Skeletal muscle satellite cell (primary cell): ENCODE measurements at regions not wholly inside any gene's neighbourhood (a gene's known extent, or its start where the extent isn't known, plus 50 kb on each side); places are given as distances from the start of the nearest gene placed in this dataset.

Source experiments
- H3K27me3 ChIP-seq: 2 replicates; pipeline ENCODE4 v1.7.0; 2013; ENCODE audit warnings: low read length; ENCODE audit not compliant: control insufficient read depth, insufficient read depth
- H3K36me3 ChIP-seq: 2 replicates; pipeline ENCODE4 v1.7.0; 2013; ENCODE audit warnings: mild to moderate bottlenecking, control low read depth, low read length; ENCODE audit not compliant: insufficient read depth
- H3K4me1 ChIP-seq: 2 replicates; pipeline ENCODE4 v1.7.0; 2013; ENCODE audit warnings: low read length; ENCODE audit not compliant: control insufficient read depth, insufficient read depth
- H3K4me2 ChIP-seq: 2 replicates; pipeline ENCODE4 v1.7.0; 2013; ENCODE audit warnings: mild to moderate bottlenecking, low read length
- H3K4me3 ChIP-seq: 2 replicates; pipeline ENCODE4 v1.7.0; 2013; ENCODE audit warnings: low read length
- H3K9ac ChIP-seq: 2 replicates; pipeline ENCODE4 v1.7.0; 2013; ENCODE audit warnings: mild to moderate bottlenecking, low read depth, low read length, moderate library complexity
- H3K9me3 ChIP-seq: replicated peaks from 2 replicates; pipeline ENCODE4 v1.7.0; 2013; ENCODE audit warnings: mild to moderate bottlenecking, control low read depth, low read length

DNA sequence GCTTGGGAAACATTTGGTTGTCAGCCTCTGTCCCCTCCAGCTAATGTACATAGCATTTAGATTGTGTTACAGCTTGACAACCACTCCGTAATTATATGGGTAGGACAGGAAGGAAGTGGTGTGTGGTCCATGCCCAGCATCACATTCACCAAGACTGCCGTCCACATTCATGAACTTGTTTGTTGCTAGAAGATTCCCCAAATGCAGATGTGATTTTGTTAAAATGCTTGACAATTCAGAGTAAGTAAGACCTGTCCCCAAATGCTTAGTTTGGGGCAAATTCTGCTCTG is 1482.7 kb downstream of the TBC1D22A start:
- Histone ChIP-seq H3K4me2 (no peak overlapping the region), H3K4me3 (no peak overlapping the region), H3K4me1 (no peaks in the 10 kb centered on the region), H3K36me3 (no peaks in the 10 kb centered on the region), H3K9ac (no peak overlapping the region), H3K27me3 (no peaks in the 10 kb centered on the region), H3K9me3 (peaks cover 23% of the 10 kb centered on the region)

DNA sequence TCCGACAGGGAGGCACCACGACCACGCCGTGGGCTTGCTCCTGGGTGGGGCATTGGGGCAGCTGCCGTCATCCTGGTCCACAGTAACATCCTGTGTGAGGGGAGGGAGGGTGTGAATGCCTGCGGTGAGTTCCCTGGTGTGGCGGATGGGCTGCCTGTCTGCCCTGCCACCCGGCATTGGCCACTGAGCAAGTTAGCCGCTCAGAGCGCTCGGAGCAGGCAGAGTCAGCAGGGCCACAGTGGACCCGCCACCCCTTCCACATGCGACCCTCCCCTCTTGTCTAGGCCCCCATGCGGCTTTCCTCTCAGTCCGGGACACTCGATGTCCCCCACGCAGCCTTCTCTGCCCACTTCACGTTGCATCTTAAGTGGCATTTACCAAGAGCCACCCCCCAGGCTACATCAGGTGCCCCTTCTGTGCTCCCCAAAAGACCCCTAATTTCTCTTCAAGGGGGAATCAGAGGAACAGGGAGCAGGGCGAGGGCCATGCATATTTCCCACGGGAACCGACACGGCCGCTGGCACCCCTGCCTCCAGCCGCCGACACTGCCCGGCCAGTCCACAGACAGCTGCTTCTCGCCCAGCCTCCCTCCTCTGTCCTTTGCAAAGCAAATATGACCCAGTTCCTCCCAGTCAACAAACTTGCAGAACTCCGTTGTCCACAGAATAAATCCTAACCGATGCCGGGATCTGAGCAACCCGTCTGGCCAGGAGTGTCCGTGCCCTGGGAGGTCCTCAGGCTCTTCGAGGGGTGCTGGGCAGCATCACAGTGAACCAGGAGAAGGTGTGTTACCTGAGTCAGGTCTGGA is 1482.1 kb downstream of the TBC1D22A start:
- no peaks in the 10 kb centered on the region for H3K27me3 ChIP-seq
- H3K9me3 ChIP-seq, result peaks cover 23% of the 10 kb centered on the region
- H3K4me3 ChIP-seq, result no peak overlapping the region

DNA sequence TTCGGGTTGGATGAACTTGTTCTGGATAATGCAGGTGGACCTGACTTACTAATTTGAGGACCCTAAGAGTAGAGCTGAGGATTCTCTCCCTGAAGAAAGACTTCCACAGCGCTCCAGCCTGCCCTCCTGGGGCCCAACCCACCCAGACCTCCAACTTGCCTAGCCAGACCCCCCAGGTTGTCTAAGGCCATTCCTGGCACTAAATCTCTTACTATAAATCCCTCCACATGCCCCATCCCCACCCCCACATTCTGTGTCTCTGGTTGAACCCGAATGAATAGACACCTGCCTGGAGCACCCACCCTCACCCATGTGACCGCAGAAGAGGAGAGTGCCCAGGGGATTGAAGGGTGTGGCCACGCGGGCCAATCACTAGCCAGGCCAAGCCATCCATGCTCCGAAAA is 1480.0 kb downstream of the TBC1D22A start:
- no peak overlapping the region for H3K9ac ChIP-seq
- no peak overlapping the region for H3K4me3 ChIP-seq
- no peaks in the 10 kb centered on the region for H3K36me3 ChIP-seq
- no peak overlapping the region for H3K4me2 ChIP-seq
- H3K9me3 ChIP-seq, result peaks cover 23% of the 10 kb centered on the region
- H3K27me3 ChIP-seq, result no peaks in the 10 kb centered on the region
- H3K4me1 ChIP-seq, result no peaks in the 10 kb centered on the region

More for the DNA sequence above, 1482.1 kb downstream of the TBC1D22A start:
- Histone ChIP-seq H3K36me3 (no peaks in the 10 kb centered on the region), H3K9ac (no peak overlapping the region), H3K4me1 (no peaks in the 10 kb centered on the region), H3K4me2 (no peak overlapping the region)

DNA sequence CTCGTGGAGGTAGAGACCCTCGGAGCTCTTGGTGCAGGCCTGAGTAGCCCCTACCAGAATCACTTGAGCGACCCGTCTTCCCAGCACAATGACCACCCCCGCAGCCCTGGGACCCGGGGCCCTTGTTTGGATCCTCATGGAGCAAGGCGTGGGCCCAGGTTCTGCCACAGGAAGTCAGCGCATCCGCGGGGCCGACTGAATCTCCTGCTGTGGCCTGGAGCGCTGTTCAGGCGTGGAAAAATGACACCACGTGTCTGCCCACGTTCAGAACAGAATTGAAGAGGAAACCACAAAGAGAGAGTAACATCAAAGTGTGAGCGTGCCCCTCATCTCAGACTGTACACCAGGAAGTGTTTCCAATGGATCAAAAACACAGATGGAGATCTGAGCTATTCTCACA is 1479.2 kb downstream of the TBC1D22A start:
- no peaks in the 10 kb centered on the region for H3K27me3 ChIP-seq
- H3K4me1 ChIP-seq, result no peaks in the 10 kb centered on the region
- no peak overlapping the region for H3K4me2 ChIP-seq
- H3K36me3 ChIP-seq, result no peaks in the 10 kb centered on the region
- H3K9me3 ChIP-seq, result peaks cover 27% of the 10 kb centered on the region
- no peak overlapping the region for H3K9ac ChIP-seq
- H3K4me3 ChIP-seq, result no peak overlapping the region

DNA sequence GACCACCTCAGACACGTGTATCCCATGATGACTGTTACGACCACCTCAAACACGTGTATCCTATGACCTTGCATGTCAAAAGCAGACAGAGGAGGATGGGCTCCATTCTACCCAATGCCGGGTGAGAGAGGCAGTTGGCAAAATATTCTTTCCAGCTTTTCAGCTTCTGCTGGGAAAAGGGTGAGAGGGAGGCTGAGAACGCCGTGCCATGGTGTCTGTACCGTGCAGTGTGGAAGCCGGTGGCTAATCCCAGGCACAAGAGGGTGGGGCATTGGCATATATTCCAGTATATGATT is 1478.4 kb downstream of the TBC1D22A start:
- H3K4me3 ChIP-seq, result no peak overlapping the region
- no peaks in the 10 kb centered on the region for H3K4me1 ChIP-seq
- H3K9ac ChIP-seq, result no peak overlapping the region
- no peak overlapping the region for H3K4me2 ChIP-seq
- H3K9me3 ChIP-seq, result peaks cover 27% of the 10 kb centered on the region
- no peaks in the 10 kb centered on the region for H3K36me3 ChIP-seq
- no peaks in the 10 kb centered on the region for H3K27me3 ChIP-seq

DNA sequence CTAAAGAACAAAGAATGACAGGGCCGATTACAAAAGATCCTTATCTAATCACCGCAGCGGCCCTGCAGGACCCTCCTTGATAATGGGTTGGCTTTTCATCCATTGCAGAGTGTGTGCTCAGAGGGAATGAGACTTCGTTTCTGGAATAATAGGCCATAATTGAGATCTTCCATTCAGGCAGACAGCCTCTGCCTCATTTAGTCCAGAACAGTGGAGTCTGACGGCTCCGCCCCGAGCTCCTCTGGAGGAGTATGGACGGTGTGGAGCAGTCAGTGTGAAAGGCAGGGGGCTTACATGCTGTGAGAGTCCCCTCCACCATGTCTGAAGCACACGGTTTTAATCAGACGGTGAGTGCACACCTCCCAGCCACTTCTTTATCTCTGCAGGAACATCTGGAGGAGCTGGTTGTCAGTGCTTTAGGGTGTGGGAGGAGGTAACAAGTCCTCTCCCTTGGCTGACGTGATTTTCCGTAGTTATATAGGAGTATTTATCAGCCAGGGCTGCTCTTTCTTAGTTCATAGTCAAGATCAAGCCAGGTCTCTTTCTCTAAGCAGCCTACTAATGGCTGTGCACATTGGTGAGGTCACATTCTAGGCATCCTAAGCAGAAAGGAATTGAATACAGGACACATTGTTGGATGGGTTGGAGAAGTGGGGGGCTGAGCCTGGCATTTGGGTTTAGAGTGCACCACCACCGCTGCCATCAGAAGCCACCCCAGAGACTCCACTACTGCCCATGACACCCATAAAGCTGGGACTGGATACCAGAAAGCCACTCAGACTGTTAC is 1477.9 kb downstream of the TBC1D22A start:
- H3K36me3 ChIP-seq, result no peaks in the 10 kb centered on the region

DNA sequence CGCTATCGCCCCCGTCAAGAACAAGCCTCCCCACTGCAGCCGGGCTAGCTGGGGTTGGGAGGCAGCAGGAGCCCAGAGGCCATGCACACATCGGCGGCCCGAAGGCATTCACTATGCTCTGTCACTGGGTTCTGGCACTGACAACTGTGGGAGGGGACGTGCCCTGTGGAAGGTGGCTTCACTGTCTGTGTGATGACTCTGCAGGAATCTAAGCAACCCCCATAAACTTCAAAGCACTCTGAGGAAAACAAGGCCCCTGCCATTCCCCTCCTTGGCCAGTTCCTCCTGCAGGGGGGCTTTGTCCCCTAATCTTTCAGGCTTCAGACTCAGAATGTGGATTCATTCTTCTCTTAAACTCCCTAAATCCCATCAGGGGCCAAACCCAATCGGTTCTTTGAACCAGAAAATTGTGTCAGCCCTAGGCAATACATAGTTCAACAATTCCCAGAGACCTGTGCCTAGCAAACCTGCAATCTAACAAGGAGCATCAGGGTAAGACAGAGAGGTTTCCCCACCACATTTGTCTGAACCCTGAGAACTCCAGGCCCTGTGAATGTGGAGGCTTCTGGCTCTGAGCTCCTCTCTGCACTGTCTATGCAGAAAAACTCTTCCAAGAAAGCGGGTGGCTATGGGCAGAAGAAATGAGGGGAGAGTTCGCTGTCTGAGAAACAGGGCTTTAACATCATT is 1477.2 kb downstream of the TBC1D22A start:
- H3K4me3 ChIP-seq, result no peak overlapping the region
- no peak overlapping the region for H3K9ac ChIP-seq
- H3K27me3 ChIP-seq, result no peaks in the 10 kb centered on the region
- no peak overlapping the region for H3K4me2 ChIP-seq
- no peaks in the 10 kb centered on the region for H3K36me3 ChIP-seq
- H3K4me1 ChIP-seq, result no peaks in the 10 kb centered on the region
- peaks cover 27% of the 10 kb centered on the region for H3K9me3 ChIP-seq

More for the DNA sequence above, 1477.9 kb downstream of the TBC1D22A start:
- Histone ChIP-seq H3K4me1 (no peaks in the 10 kb centered on the region), H3K4me2 (no peak overlapping the region), H3K9me3 (peaks cover 27% of the 10 kb centered on the region), H3K9ac (no peak overlapping the region), H3K4me3 (no peak overlapping the region), H3K27me3 (no peaks in the 10 kb centered on the region)

DNA sequence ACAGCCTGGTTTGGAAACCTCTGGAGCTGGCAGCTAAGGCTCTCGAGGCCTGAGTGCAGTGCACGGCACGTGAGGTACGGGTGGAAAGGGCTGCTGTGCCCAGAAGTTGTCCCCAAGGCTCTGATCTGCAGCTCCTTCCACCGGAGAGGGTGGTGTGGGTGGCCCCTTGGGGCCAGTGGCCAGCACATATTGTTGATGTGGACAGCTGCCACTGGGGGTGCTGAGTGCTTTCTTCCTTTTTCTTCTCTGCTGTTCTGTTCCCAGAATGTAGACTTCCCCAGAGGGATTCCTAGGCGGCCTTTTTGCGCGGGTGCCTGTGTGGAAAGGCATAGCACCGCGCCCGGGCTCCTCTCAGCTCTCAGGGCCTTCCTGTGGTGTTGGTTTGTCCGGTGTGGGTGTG is 1476.5 kb downstream of the TBC1D22A start:
- H3K36me3 ChIP-seq, result no peaks in the 10 kb centered on the region
- H3K4me2 ChIP-seq, result no peak overlapping the region
- no peaks in the 10 kb centered on the region for H3K27me3 ChIP-seq
- no peaks in the 10 kb centered on the region for H3K4me1 ChIP-seq
- H3K9ac ChIP-seq, result no peak overlapping the region
- peaks cover 24% of the 10 kb centered on the region for H3K9me3 ChIP-seq
- H3K4me3 ChIP-seq, result no peak overlapping the region

DNA sequence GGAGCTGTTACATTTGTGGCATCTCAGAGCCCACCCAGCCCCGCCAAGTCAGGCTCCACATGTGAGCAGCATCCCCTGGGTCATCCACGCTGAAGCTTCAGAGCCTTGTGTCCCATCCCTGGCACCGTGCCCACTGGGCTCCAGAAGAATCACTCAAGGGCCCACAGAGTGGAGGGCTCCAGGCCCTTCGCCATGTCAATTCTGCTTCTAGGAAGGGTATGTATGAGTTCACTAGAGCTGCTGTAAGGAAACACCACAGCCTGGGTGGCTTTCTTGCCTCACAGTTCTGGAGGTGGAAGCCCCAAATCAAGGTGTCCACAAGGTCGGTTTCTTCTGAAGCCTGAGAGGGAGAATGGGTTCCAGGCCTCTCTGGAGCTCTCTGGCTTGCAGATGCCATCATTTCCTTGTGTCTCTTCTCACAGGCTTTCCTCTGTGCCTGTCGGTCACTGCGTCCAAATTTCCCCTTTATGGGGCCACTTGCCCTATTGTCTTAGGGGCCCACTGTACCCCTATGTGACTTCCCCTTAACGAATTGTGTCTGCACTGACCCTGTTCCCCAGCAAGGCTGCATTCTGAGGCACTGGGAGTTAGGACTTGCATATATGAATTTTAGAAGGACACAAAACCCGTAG is 1476.0 kb downstream of the TBC1D22A start:
- H3K27me3 ChIP-seq, result no peaks in the 10 kb centered on the region
- no peak overlapping the region for H3K4me2 ChIP-seq
- no peaks in the 10 kb centered on the region for H3K36me3 ChIP-seq
- no peak overlapping the region for H3K9ac ChIP-seq
- peaks cover 20% of the 10 kb centered on the region for H3K9me3 ChIP-seq
- H3K4me1 ChIP-seq, result no peaks in the 10 kb centered on the region
- H3K4me3 ChIP-seq, result no peak overlapping the region

DNA sequence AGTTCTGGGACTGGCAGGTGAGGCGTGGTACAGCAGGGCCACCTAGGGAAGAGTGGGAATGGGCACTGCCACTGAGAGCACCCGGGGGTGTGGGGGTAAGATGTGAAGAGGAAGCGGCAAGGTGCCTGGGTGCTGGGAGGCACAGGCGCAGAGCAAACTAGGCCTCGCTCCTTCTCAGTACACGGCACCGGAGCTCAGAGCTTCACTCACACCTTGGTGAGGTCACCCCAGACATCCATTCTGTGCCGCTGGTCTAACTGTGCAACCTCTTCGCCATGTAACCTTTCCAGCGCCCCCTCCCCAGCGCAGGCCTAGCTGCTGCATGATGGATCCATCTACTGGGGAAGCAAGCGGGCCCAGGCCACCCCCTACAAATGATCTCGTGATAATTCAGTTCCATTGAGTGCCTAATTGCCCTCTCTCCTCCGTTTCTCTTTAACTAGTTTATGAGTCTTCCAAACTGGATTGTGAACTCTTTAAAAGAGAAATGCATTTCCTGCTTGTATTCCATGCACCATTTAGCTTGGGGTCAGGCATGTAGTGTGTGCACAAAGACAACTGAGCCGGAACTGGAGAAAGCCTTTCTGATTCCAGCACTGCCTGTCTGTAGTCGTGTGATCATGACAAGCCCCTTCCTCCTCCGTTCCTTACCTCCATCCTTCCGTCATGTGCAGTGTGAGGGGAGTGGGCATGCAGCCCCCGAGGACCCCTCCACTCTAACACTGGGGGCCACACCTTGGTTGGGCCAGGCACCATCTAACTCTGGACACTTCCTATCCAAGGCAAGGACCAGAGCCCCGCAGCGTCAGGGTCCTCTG is 1475.2 kb downstream of the TBC1D22A start:
- H3K4me3 ChIP-seq, result no peak overlapping the region
- H3K9ac ChIP-seq, result no peak overlapping the region
- H3K27me3 ChIP-seq, result no peaks in the 10 kb centered on the region
- H3K9me3 ChIP-seq, result peaks cover 20% of the 10 kb centered on the region
- no peaks in the 10 kb centered on the region for H3K36me3 ChIP-seq
- no peak overlapping the region for H3K4me2 ChIP-seq
- H3K4me1 ChIP-seq, result no peaks in the 10 kb centered on the region

DNA sequence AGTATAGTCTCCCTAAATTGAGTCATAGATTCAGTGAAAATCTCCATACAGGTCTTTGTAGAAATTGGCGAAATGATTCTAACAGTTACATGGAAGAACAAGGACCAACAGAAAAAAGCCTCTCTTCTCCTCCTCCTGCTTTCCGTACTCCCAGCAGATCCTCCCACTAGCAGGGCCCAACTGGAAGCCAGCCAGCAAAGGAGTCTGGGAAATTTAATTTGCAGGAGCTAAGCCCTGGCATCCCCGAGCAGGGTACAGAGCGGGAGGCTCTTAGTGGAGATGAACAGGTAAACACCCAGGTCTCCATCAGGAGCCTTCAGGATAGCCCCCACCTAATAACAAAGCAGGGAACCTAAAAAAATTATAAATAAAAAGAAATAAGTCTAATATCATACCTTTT is 1473.8 kb downstream of the TBC1D22A start:
- H3K9ac ChIP-seq, result no peak overlapping the region
- H3K4me1 ChIP-seq, result no peaks in the 10 kb centered on the region
- no peak overlapping the region for H3K4me3 ChIP-seq
- H3K9me3 ChIP-seq, result peaks cover 14% of the 10 kb centered on the region
- no peaks in the 10 kb centered on the region for H3K36me3 ChIP-seq
- no peaks in the 10 kb centered on the region for H3K27me3 ChIP-seq
- no peak overlapping the region for H3K4me2 ChIP-seq
